Neural cell (in vitro differentiated cells): ENCODE measurements at regions not wholly inside any gene's neighbourhood (a gene's known extent, or its start where the extent isn't known, plus 50 kb on each side); places are given as distances from the start of the nearest gene placed in this dataset.

ENCODE experiments used
- H2AFZ ChIP-seq: fragments of 200-600, 300-800 bp; sonication (generic), shearing (Covaris generic); 2 replicates; pipeline ENCODE4 v1.6.0; 2014; ENCODE audit warnings: low read depth, mild to moderate bottlenecking, antibody characterized with exemption, low read length, moderate library complexity
- H3F3A ChIP-seq: fragments of 200-600 bp; shearing (Covaris generic); 2 replicates; pipeline ENCODE4 v1.6.1; 2016; ENCODE audit warnings: mild to moderate bottlenecking, moderate library complexity, mixed read lengths, antibody characterized with exemption, low read length; ENCODE audit not compliant: insufficient read depth, poor library complexity, severe bottlenecking
- H3K27ac ChIP-seq: fragments of 200-600, 300-800 bp; sonication (generic), shearing (Covaris generic); 2 replicates; pipeline ENCODE4 v1.5.1; 2014; ENCODE audit warnings: mild to moderate bottlenecking, low read length, moderate library complexity
- H3K27me3 ChIP-seq: fragments of 300-800, 200-600 bp; sonication (generic), shearing (Covaris generic); 2 replicates; pipeline ENCODE4 v1.6.0; 2014; ENCODE audit warnings: mild to moderate bottlenecking, low read depth, low read length, moderate library complexity; ENCODE audit not compliant: insufficient read depth
- H3K36me3 ChIP-seq: fragments of 300-800, 200-600 bp; sonication (generic), shearing (Covaris generic); 2 replicates; pipeline ENCODE4 v1.5.1; 2014; ENCODE audit warnings: mild to moderate bottlenecking, antibody characterized with exemption, low read length, moderate library complexity; ENCODE audit not compliant: insufficient read depth
- H3K4me2 ChIP-seq: fragments of 300-800, 200-600 bp; sonication (generic), shearing (Covaris generic); 2 replicates; pipeline ENCODE4 v1.6.0; 2014; ENCODE audit warnings: mild to moderate bottlenecking, low read length
- H3K4me3 ChIP-seq: fragments of 300-800, 200-600 bp; sonication (generic), shearing (Covaris generic); 2 replicates; pipeline ENCODE4 v1.5.1; 2014; ENCODE audit warnings: mild to moderate bottlenecking, low read length, moderate library complexity
- H3K79me2 ChIP-seq: fragments of 200-600 bp; shearing (Covaris generic); replicated peaks from 2 replicates; pipeline ENCODE4 v1.6.0; 2014; ENCODE audit warnings: mild to moderate bottlenecking, low read length, moderate library complexity; ENCODE audit not compliant: insufficient read depth
- H3K9ac ChIP-seq: fragments of 300-800, 200-600 bp; sonication (generic), shearing (Covaris generic); 2 replicates; pipeline ENCODE4 v1.6.1; 2016; ENCODE audit warnings: mild to moderate bottlenecking, low read length, mixed read lengths
- H3K9me2 ChIP-seq: fragments of 200-600 bp; shearing (Covaris generic); 2 replicates; pipeline ENCODE4 v1.6.1; 2016; ENCODE audit warnings: mild to moderate bottlenecking, low read length, mixed read lengths; ENCODE audit not compliant: insufficient read depth
- H3K9me3 ChIP-seq: fragments of 200-600, 300-800 bp; sonication (generic), shearing (Covaris generic); 2 replicates; pipeline ENCODE4 v1.6.1; 2016; ENCODE audit warnings: mild to moderate bottlenecking, mixed run types, low read length, moderate library complexity, mixed read lengths
- H4K20me1 ChIP-seq: fragments of 200-600 bp; shearing (Covaris generic); 2 replicates; pipeline ENCODE4 v1.6.1; 2016; ENCODE audit warnings: mild to moderate bottlenecking, mixed run types; ENCODE audit not compliant: insufficient read depth
- EP300 ChIP-seq: fragments of 450-650 bp; conservative IDR thresholded peaks from 2 replicates; pipeline ENCODE4 v1.6.1; 2014; ENCODE audit warnings: antibody characterized with exemption, mild to moderate bottlenecking, moderate library complexity; ENCODE audit not compliant: poor library complexity, severe bottlenecking
- MXI1 ChIP-seq: fragments of 450-650 bp; conservative IDR thresholded peaks from 2 replicates; pipeline ENCODE4 v1.6.1; 2014; ENCODE audit warnings: antibody characterized with exemption, mild to moderate bottlenecking; ENCODE audit not compliant: poor library complexity, severe bottlenecking
- POLR2AphosphoS5 ChIP-seq: IDR thresholded peaks from 2 replicates; pipeline ENCODE4 v1.6.1; 2012
- RAD21 ChIP-seq: fragments of 450-650 bp; conservative IDR thresholded peaks from 2 replicates; pipeline ENCODE4 v1.6.1; 2014; ENCODE audit warnings: antibody characterized with exemption, mild to moderate bottlenecking, moderate library complexity
- SMC3 ChIP-seq: fragments of 450-650 bp; conservative IDR thresholded peaks from 2 replicates; pipeline ENCODE4 v1.6.1; 2014; ENCODE audit warnings: antibody characterized with exemption, mild to moderate bottlenecking, moderate library complexity; ENCODE audit not compliant: poor library complexity
- TAF1 ChIP-seq: IDR thresholded peaks from 2 replicates; pipeline ENCODE4 v1.6.1; 2012; ENCODE audit warnings: low read depth
- TF ChIP-seq, protein P1 (sequence below): fragments of 450-650 bp; IDR thresholded peaks from 2 replicates; pipeline ENCODE4 v1.5.1; 2014; ENCODE audit warnings: antibody characterized with exemption, mild to moderate bottlenecking, moderate library complexity; ENCODE audit not compliant: poor library complexity, severe bottlenecking
- TF ChIP-seq, protein P2 (sequence below): IDR thresholded peaks from 2 replicates; pipeline ENCODE4 v1.6.1; 2012; ENCODE audit warnings: borderline replicate concordance

DNA sequence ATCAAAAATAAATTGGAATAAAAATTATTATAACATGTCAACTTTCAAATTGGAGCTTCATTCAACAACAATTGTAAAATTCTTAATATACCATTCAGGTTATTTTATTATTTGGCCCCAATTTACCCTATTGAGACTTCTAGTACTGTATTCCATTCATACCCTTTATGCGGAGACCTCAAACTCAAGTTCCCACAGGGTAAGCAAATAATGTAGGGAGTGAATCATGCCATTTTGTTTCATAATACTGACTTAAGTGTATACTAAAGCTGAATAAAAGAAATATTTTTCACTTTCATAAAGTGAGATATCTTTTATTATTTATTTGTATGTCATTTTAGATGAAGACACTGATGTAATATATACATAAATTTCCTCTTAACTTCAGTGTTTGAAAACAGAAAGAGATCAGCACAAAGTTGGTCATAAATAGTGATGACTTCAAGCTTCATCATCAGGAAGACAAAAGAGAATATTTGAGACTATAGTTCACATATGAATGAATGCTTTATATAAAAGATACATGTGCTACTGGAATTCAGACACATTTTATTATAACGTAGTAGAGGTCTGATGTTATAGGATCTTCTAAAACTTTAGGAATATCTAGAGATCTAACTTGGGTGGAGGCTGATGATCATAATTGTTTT, 894.4 kb upstream of the PCDH9 start:
- no peak overlapping the region for H2AFZ ChIP-seq
- no peaks in the 10 kb centered on the region for H3K27me3 ChIP-seq
- no peak overlapping the region for H3K27ac ChIP-seq
- TF ChIP-seq, protein P1, sequence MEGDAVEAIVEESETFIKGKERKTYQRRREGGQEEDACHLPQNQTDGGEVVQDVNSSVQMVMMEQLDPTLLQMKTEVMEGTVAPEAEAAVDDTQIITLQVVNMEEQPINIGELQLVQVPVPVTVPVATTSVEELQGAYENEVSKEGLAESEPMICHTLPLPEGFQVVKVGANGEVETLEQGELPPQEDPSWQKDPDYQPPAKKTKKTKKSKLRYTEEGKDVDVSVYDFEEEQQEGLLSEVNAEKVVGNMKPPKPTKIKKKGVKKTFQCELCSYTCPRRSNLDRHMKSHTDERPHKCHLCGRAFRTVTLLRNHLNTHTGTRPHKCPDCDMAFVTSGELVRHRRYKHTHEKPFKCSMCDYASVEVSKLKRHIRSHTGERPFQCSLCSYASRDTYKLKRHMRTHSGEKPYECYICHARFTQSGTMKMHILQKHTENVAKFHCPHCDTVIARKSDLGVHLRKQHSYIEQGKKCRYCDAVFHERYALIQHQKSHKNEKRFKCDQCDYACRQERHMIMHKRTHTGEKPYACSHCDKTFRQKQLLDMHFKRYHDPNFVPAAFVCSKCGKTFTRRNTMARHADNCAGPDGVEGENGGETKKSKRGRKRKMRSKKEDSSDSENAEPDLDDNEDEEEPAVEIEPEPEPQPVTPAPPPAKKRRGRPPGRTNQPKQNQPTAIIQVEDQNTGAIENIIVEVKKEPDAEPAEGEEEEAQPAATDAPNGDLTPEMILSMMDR: no peak
- no peak for TF ChIP-seq EP300
- no peak for TF ChIP-seq POLR2AphosphoS5
- TF ChIP-seq, protein P2, sequence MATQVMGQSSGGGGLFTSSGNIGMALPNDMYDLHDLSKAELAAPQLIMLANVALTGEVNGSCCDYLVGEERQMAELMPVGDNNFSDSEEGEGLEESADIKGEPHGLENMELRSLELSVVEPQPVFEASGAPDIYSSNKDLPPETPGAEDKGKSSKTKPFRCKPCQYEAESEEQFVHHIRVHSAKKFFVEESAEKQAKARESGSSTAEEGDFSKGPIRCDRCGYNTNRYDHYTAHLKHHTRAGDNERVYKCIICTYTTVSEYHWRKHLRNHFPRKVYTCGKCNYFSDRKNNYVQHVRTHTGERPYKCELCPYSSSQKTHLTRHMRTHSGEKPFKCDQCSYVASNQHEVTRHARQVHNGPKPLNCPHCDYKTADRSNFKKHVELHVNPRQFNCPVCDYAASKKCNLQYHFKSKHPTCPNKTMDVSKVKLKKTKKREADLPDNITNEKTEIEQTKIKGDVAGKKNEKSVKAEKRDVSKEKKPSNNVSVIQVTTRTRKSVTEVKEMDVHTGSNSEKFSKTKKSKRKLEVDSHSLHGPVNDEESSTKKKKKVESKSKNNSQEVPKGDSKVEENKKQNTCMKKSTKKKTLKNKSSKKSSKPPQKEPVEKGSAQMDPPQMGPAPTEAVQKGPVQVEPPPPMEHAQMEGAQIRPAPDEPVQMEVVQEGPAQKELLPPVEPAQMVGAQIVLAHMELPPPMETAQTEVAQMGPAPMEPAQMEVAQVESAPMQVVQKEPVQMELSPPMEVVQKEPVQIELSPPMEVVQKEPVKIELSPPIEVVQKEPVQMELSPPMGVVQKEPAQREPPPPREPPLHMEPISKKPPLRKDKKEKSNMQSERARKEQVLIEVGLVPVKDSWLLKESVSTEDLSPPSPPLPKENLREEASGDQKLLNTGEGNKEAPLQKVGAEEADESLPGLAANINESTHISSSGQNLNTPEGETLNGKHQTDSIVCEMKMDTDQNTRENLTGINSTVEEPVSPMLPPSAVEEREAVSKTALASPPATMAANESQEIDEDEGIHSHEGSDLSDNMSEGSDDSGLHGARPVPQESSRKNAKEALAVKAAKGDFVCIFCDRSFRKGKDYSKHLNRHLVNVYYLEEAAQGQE: no peak
- TF ChIP-seq TAF1: no peak
- no peak for TF ChIP-seq SMC3
- TF ChIP-seq MXI1: no peak
- TF ChIP-seq RAD21: no peak
- H4K20me1 ChIP-seq: no peaks in the 10 kb centered on the region
- no peak overlapping the region for H3K4me3 ChIP-seq
- H3K9me2 ChIP-seq: no peaks in the 10 kb centered on the region
- H3K9me3 ChIP-seq: no peaks in the 10 kb centered on the region
- H3K9ac ChIP-seq: no peak overlapping the region
- H3K79me2 ChIP-seq: no peaks in the 10 kb centered on the region
- H3K4me2 ChIP-seq: no peak overlapping the region
- H3K36me3 ChIP-seq: no peaks in the 10 kb centered on the region
- no peaks in the 10 kb centered on the region for H3F3A ChIP-seq

DNA sequence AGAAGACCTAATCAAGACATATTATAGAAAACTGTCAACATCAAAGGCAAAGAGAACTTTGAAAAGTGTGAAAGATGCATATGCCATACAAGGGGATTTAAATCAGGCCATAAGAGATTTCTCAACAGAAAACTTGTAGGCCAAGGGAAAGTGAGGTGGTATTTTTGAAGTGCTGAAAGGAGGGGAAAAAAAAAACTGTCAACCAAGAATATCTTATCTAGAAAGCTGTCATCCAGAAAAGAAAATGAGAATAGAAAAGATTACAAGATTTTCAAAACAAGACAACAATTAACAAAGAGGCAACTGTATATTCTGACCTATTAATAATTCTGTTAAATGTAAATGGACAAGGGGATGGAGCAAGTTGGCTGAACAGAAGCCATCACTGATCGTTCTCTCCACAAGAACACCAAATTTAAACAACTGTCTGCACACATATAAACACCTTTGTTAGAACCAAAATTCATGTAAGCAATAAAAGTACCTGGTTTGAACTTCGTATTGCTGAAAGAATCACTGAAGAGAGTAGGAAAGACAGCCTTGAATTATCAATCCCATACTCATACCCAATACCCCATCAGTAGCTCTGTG, 880.1 kb upstream of the PCDH9 start:
- no peaks in the 10 kb centered on the region for H3F3A ChIP-seq
- H3K79me2 ChIP-seq: no peaks in the 10 kb centered on the region
- H3K4me3 ChIP-seq: no peak overlapping the region
- no peak overlapping the region for H3K27ac ChIP-seq
- H3K9me3 ChIP-seq: no peaks in the 10 kb centered on the region
- H3K36me3 ChIP-seq: no peaks in the 10 kb centered on the region
- H2AFZ ChIP-seq: no peak overlapping the region
- no peak for TF ChIP-seq RAD21
- no peak overlapping the region for H3K9ac ChIP-seq
- H4K20me1 ChIP-seq: no peaks in the 10 kb centered on the region
- H3K9me2 ChIP-seq: no peaks in the 10 kb centered on the region
- H3K27me3 ChIP-seq: no peaks in the 10 kb centered on the region
- H3K4me2 ChIP-seq: no peak overlapping the region

DNA sequence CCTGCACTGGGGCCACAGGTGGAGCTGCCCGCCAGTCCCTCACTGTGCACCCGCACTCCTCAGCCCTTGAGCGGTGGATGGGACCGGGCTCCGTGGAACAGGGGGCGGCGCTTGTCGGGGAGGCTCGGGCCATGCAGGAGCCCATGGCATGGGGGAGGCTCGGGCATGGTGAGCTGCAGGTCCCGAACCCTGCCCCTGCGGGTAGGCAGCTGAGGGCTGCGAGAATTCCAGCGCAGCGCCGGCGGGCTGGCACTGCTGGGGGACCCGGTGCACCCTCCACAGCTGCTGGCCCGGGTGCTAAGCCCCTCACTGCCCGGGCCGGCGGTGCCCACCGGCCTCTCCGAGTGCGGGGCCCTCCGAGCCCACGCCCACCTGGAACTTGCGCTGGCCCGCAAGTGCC, 877.5 kb upstream of the PCDH9 start:
- Histone ChIP-seq H3K4me3 (no peak overlapping the region), H2AFZ (no peak overlapping the region), H3K4me2 (no peak overlapping the region), H3K9me3 (no peaks in the 10 kb centered on the region), H3K36me3 (no peaks in the 10 kb centered on the region), H3F3A (no peaks in the 10 kb centered on the region), H3K9ac (no peak overlapping the region), H3K9me2 (no peaks in the 10 kb centered on the region), H3K27me3 (no peaks in the 10 kb centered on the region), H4K20me1 (no peaks in the 10 kb centered on the region), H3K79me2 (no peaks in the 10 kb centered on the region), H3K27ac (no peak overlapping the region)
- TF ChIP-seq, protein P2: no peak
- TF ChIP-seq MXI1: no peak
- TF ChIP-seq SMC3: no peak
- TF ChIP-seq TAF1: no peak
- TF ChIP-seq POLR2AphosphoS5: no peak
